HEK293 (cell line): ENCODE measurements at regions not wholly inside any gene's neighbourhood (a gene's known extent, or its start where the extent isn't known, plus 50 kb on each side); places are given as distances from the start of the nearest gene placed in this dataset.

ENCODE experiments used
- CTCF ChIA-PET: fragments of 350-600 bp; formaldehyde crosslinking; extraction: SDS; loops from one replicate; lab custom pipeline; 2021; ENCODE audit warnings: antibody characterized with exemption; lab: Yijun Ruan, JAX
- POLR2A ChIA-PET: fragments of 300-600 bp; formaldehyde crosslinking; extraction: SDS; loops from one replicate; lab custom pipeline; 2020; ENCODE audit warnings: antibody characterized with exemption, inconsistent platforms; lab: Yijun Ruan, JAX
- H3K27ac ChIP-seq: fragments of 200-500 bp; sonication (Bioruptor generic); 2 replicates; pipeline ENCODE4 v1.5.1; 2014; ENCODE audit warnings: low read depth, low read length, control low read depth, inconsistent platforms; ENCODE audit errors: extremely low read depth
- H3K36me3 ChIP-seq, 2 experiments: fragments of 200-500 bp in 1 of 2; sonication (Bioruptor generic) in 1 of 2; 1 replicate in 1 of 2; 2 replicates in 1 of 2; pipeline ENCODE4 v1.5.1; 2014 to 2017; ENCODE audit warnings: inconsistent platforms in 2 of 2, low read length in 2 of 2; ENCODE audit not compliant: control insufficient read depth in 2 of 2, insufficient read depth in 1 of 2
- H3K4me1 ChIP-seq: fragments of 200-500 bp; sonication (Bioruptor generic); 2 replicates; pipeline ENCODE4 v1.5.1; 2014; ENCODE audit warnings: mild to moderate bottlenecking, low read length, inconsistent platforms; ENCODE audit not compliant: control insufficient read depth, insufficient read depth
- H3K4me3 ChIP-seq: 2 replicates; pipeline ENCODE4 v1.5.1; 2011; ENCODE audit warnings: low read depth, mild to moderate bottlenecking, control low read depth, low read length, moderate library complexity
- H3K9me3 ChIP-seq: fragments of 200-500 bp; sonication (Bioruptor generic); 2 replicates; pipeline ENCODE4 v1.5.1; 2014; ENCODE audit warnings: low read depth, low read length, inconsistent platforms; ENCODE audit not compliant: control insufficient read depth, insufficient read depth
- FEZF1 ChIP-seq: fragments of 450-650 bp; formaldehyde crosslinking; IDR thresholded peaks from 2 replicates; pipeline ENCODE4 v1.5.1; 2016; ENCODE audit warnings: missing biosample characterization, missing genetic modification characterization
- GLIS1 ChIP-seq: fragments of 450-650 bp; formaldehyde crosslinking; IDR thresholded peaks from 2 replicates; pipeline ENCODE4 v1.5.1; 2016; ENCODE audit warnings: missing biosample characterization, missing genetic modification characterization
- PRDM6 ChIP-seq: fragments of 450-650 bp; formaldehyde crosslinking; IDR thresholded peaks from 2 replicates; pipeline ENCODE4 v1.5.1; 2017; ENCODE audit warnings: missing biosample characterization, missing genetic modification characterization
- SALL2 ChIP-seq: fragments of 450-650 bp; formaldehyde crosslinking; IDR thresholded peaks from 2 replicates; pipeline ENCODE4 v1.5.0; 2017; ENCODE audit warnings: missing biosample characterization, mild to moderate bottlenecking, missing genetic modification characterization, borderline replicate concordance
- TCF7L2 ChIP-seq: IDR thresholded peaks from 2 replicates; pipeline ENCODE4 v1.6.1; 2011; ENCODE audit warnings: low read depth, mild to moderate bottlenecking, inconsistent platforms, low read length, moderate library complexity, borderline replicate concordance
- ZBTB48 ChIP-seq: fragments of 450-650 bp; formaldehyde crosslinking; IDR thresholded peaks from 2 replicates; pipeline ENCODE4 v1.5.1; 2016; ENCODE audit warnings: missing biosample characterization, missing genetic modification characterization
- ZFP41 ChIP-seq: fragments of 450-650 bp; formaldehyde crosslinking; IDR thresholded peaks from 2 replicates; pipeline ENCODE4 v1.5.1; 2016; ENCODE audit warnings: missing biosample characterization, missing genetic modification characterization, borderline replicate concordance
- ZNF146 ChIP-seq: fragments of 450-650 bp; formaldehyde crosslinking; IDR thresholded peaks from 2 replicates; pipeline ENCODE4 v1.5.1; 2016; ENCODE audit warnings: missing biosample characterization, missing genetic modification characterization
- ZNF16 ChIP-seq: fragments of 450-650 bp; formaldehyde crosslinking; IDR thresholded peaks from 2 replicates; pipeline ENCODE4 v1.5.1; 2016; ENCODE audit warnings: low read depth, missing biosample characterization, missing genetic modification characterization
- ZNF350 ChIP-seq: fragments of 450-650 bp; formaldehyde crosslinking; IDR thresholded peaks from 2 replicates; pipeline ENCODE4 v1.5.0; 2017; ENCODE audit warnings: missing biosample characterization, mild to moderate bottlenecking, missing genetic modification characterization
- ZNF404 ChIP-seq: fragments of 450-650 bp; formaldehyde crosslinking; IDR thresholded peaks from 2 replicates; pipeline ENCODE4 v1.5.1; 2017; ENCODE audit warnings: missing biosample characterization, missing genetic modification characterization
- ZNF426 ChIP-seq: fragments of 450-650 bp; formaldehyde crosslinking; IDR thresholded peaks from 2 replicates; pipeline ENCODE4 v1.5.1; 2017; ENCODE audit warnings: missing biosample characterization, missing genetic modification characterization, mild to moderate bottlenecking, inconsistent platforms, moderate library complexity
- ZNF510 ChIP-seq: fragments of 450-650 bp; formaldehyde crosslinking; IDR thresholded peaks from 2 replicates; pipeline ENCODE4 v1.5.1; 2018; ENCODE audit warnings: mild to moderate bottlenecking, missing genetic modification characterization, missing biosample characterization; ENCODE audit not compliant: insufficient replicate concordance
- ZNF558 ChIP-seq: fragments of 450-650 bp; formaldehyde crosslinking; IDR thresholded peaks from 2 replicates; pipeline ENCODE4 v1.5.1; 2016; ENCODE audit warnings: missing biosample characterization, missing genetic modification characterization
- ZNF561 ChIP-seq: fragments of 450-650 bp; IDR thresholded peaks from 2 replicates; pipeline ENCODE4 v1.5.1; 2018; ENCODE audit warnings: missing biosample characterization, missing genetic modification characterization, borderline replicate concordance
- ZNF624 ChIP-seq: fragments of 450-650 bp; formaldehyde crosslinking; IDR thresholded peaks from 2 replicates; pipeline ENCODE4 v1.5.1; 2017; ENCODE audit warnings: missing biosample characterization, missing genetic modification characterization
- ZSCAN4 ChIP-seq: fragments of 450-650 bp; formaldehyde crosslinking; IDR thresholded peaks from 2 replicates; pipeline ENCODE4 v1.5.1; 2017; ENCODE audit warnings: missing biosample characterization, missing genetic modification characterization
- TF ChIP-seq, protein P1 (sequence below): fragments of 450-650 bp; formaldehyde crosslinking; IDR thresholded peaks from 2 replicates; pipeline ENCODE4 v1.5.1; 2016; ENCODE audit warnings: missing biosample characterization, missing genetic modification characterization, borderline replicate concordance
- TF ChIP-seq, protein P2 (sequence below): fragments of 450-650 bp; formaldehyde crosslinking; IDR thresholded peaks from 2 replicates; pipeline ENCODE4 v1.5.1; 2016; ENCODE audit warnings: missing biosample characterization, missing genetic modification characterization

DNA sequence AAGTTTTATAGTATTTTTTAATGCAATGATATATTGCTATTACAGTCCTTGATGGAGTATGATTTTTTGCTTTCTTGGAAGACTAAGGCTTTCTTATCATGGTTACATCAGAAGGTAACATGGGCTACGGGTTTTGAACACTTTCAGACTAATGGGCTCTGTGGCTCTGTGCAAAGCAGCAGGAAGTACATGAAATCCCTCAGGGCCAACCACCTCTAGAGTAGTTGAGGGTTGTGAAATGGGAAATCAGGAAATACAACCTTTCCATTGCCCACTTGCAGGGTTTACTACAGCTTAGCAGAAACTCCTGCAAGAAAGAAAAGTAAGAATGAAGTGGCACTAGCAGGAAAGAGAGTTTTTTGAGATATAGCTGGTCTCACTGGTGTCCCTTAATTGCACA, 853.5 kb downstream of the KCNMA1 start:
- ChIA-PET POLR2A (no interaction called here), CTCF (interaction anchor here (0.5 to 0.6 kb wide), 2 partner anchors 40 to 132 kb away, joined by 3 to 4 read pairs; no protein-coding TSS in a partner anchor)
- TF ChIP-seq GLIS1 (tag by site-specific recombination) (no peak), TCF7L2 (no peak), ZNF404 (no peak), ZNF350 (tag by site-specific recombination) (no peak), ZBTB48 (tag by site-specific recombination) (no peak), ZFP41 (no peak), ZNF510 (no peak), ZNF558 (tag by site-specific recombination) (no peak), ZNF426 (tag by site-specific recombination) (no peak), ZSCAN4 (tag by site-specific recombination) (no peak), ZNF146 (tag by site-specific recombination) (no peak), ZNF624 (tag by site-specific recombination) (no peak), ZNF16 (tag by site-specific recombination) (no peak)
- TF ChIP-seq, protein P1, sequence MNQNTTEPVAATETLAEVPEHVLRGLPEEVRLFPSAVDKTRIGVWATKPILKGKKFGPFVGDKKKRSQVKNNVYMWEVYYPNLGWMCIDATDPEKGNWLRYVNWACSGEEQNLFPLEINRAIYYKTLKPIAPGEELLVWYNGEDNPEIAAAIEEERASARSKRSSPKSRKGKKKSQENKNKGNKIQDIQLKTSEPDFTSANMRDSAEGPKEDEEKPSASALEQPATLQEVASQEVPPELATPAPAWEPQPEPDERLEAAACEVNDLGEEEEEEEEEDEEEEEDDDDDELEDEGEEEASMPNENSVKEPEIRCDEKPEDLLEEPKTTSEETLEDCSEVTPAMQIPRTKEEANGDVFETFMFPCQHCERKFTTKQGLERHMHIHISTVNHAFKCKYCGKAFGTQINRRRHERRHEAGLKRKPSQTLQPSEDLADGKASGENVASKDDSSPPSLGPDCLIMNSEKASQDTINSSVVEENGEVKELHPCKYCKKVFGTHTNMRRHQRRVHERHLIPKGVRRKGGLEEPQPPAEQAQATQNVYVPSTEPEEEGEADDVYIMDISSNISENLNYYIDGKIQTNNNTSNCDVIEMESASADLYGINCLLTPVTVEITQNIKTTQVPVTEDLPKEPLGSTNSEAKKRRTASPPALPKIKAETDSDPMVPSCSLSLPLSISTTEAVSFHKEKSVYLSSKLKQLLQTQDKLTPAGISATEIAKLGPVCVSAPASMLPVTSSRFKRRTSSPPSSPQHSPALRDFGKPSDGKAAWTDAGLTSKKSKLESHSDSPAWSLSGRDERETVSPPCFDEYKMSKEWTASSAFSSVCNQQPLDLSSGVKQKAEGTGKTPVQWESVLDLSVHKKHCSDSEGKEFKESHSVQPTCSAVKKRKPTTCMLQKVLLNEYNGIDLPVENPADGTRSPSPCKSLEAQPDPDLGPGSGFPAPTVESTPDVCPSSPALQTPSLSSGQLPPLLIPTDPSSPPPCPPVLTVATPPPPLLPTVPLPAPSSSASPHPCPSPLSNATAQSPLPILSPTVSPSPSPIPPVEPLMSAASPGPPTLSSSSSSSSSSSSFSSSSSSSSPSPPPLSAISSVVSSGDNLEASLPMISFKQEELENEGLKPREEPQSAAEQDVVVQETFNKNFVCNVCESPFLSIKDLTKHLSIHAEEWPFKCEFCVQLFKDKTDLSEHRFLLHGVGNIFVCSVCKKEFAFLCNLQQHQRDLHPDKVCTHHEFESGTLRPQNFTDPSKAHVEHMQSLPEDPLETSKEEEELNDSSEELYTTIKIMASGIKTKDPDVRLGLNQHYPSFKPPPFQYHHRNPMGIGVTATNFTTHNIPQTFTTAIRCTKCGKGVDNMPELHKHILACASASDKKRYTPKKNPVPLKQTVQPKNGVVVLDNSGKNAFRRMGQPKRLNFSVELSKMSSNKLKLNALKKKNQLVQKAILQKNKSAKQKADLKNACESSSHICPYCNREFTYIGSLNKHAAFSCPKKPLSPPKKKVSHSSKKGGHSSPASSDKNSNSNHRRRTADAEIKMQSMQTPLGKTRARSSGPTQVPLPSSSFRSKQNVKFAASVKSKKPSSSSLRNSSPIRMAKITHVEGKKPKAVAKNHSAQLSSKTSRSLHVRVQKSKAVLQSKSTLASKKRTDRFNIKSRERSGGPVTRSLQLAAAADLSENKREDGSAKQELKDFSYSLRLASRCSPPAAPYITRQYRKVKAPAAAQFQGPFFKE (tag by site-specific recombination): no peak
- TF ChIP-seq, protein P2, sequence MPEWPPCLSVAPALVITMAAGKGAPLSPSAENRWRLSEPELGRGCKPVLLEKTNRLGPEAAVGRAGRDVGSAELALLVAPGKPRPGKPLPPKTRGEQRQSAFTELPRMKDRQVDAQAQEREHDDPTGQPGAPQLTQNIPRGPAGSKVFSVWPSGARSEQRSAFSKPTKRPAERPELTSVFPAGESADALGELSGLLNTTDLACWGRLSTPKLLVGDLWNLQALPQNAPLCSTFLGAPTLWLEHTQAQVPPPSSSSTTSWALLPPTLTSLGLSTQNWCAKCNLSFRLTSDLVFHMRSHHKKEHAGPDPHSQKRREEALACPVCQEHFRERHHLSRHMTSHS (tag by site-specific recombination): no peak
- Histone ChIP-seq H3K4me1 (no peaks in the 10 kb centered on the region), H3K4me3 (no peak overlapping the region), H3K9me3 (no peaks in the 10 kb centered on the region), H3K36me3 (no peaks in the 10 kb centered on the region), H3K27ac (no peak overlapping the region)

GRCh38 chr10:76779796-76780301, 857.8 kb downstream of the KCNMA1 start:
- Histone ChIP-seq H3K9me3 (no peaks in the 10 kb centered on the region), H3K4me3 (no peak overlapping the region), H3K36me3 (no peaks in the 10 kb centered on the region), H3K27ac (no peak overlapping the region), H3K4me1 (no peaks in the 10 kb centered on the region)
- ChIA-PET CTCF (interaction anchor here (1.2 kb wide), 1 partner anchor 13 kb away, joined by 3 read pairs; no protein-coding TSS in a partner anchor), POLR2A (no interaction called here)
- peak; percentile 31; the same call in 1 of the 2 replicates for TF ChIP-seq PRDM6 (tag by site-specific recombination)
- peak; percentile 33; the same call in 1 of the 2 replicates for TF ChIP-seq FEZF1 (tag by site-specific recombination)
- no peak for TF ChIP-seq SALL2
- 0 out of 2 replicates have a peak, but pooled peaks have one; percentile 35 for TF ChIP-seq ZNF561 (tag by site-specific recombination)
